ELR (cell line): ENCODE measurements at regions not wholly inside any gene's neighbourhood (a gene's known extent, or its start where the extent isn't known, plus 50 kb on each side); places are given as distances from the start of the nearest gene placed in this dataset.
A peak's percentile ranks its signal among the peaks of the same experiment; 100 is the strongest.

Experiments
- DNase-seq: peaks from one replicate; pipeline ENCODE4 v3.0.0-alpha.2; 2015; ENCODE audit warnings: low read depth

DNA sequence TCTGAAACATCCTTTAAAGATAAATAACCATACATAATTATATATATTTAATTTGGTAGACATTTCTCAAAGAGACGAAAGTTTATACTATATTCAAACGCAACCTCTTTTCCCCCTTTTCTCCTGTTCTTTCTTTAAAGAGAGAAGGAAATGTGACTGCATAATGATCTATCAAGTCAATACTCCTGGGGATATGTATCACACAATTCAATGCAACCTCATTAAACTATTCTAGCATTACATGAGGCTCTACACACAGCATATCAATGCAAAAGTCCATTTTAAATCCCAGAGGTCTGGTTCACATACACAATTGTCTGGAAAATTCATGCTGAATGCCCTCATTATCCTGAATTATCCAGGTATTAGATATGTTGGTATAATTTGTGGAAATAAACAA lies 330.7 kb downstream of the LMX1A start:
- DNase-seq: no peak

DNA sequence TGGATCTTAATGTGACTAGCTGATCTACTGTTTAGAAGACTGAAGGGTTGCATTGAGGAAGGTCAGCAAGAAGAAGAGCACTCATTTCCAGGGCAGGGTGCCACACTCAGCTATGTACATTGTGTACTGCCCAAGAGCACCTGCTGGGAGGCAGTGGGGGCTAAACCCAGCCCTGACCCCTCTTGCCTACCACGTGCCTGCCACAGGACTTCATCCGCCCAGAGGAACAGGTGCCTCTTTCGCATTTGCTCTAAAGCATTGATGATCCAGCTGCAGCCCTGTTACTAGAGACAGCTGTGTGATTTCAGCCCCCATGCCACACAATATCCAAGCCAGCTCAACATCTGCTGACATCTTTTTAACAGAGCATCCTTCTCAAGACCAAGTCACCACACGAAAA lies 341.8 kb downstream of the LMX1A start:
- DNase-seq: no peak

DNA sequence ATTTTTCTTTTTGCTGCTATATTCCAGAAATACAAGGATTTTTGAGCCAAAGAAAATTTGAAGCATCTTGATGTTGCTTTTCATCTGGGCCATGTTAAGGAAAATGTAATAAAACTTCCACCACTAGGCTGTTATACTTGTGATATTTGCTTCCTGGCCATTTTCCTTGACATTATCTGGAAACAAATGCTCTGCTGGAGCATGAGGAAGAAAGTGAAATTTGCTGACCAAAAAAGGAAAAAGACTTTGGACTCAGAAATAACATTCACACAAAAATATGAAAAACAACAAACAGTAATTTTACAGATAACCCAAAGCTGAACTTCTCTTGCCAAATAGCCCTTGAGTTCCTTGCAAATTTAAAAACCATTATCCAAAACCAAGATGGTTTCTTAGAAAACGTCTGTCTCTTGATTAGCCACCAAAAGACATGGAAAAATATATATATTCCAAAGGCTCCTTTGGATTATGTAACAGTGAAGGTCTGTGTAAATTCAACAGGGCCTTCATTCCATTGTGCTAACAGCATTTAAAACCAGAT lies 344.5 kb downstream of the LMX1A start:
- DNase-seq: no peak

DNA sequence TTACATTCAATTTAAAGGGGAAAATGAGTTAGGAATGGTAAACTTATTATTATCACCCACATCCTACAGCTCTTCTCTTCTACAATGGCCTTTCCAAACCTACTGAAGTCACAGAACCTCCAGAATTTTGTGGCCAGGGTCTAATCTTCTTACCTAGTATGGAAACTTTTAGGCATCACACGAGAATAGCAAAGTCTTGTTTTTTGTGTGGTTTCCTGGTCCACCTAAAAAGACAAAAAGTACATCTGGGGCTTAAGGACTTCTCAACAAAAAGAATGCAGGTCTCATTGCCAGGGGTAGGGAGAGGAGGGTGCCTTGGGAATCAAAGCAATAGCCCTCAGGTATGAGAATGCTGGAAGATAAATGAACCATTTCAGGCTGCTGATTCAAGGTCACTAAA lies 345.3 kb downstream of the LMX1A start:
- no peak for DNase-seq

DNA sequence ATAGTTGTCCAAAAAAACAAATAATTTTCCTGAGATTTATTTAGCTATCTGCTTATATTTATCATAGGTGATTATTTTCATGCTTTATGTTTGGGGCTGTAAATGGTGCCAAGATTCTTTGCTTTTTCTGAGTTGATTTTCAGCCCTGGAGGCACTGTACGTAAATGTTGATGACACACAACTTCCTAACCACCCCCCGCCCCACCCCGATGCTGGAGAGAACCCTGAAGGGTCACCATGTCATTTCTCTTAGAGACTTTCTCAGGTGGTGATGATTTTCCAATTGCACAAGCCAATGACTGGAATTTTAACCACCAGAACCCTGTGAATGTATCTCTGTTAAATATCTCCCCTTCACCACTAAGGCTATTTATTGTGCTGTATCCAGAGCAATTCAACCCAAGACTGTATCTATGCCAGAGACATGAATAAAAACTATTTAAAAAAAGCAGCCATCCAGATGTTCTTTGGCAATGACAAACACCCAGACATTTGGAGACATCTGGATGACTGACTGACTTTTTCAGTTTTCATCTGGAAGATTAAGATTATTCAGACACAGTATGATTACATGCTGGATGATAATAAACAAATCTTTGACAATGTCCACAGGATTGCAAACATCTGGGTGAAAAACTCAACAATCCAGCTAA lies 346.0 kb downstream of the LMX1A start:
- DNase-seq: no peak

DNA sequence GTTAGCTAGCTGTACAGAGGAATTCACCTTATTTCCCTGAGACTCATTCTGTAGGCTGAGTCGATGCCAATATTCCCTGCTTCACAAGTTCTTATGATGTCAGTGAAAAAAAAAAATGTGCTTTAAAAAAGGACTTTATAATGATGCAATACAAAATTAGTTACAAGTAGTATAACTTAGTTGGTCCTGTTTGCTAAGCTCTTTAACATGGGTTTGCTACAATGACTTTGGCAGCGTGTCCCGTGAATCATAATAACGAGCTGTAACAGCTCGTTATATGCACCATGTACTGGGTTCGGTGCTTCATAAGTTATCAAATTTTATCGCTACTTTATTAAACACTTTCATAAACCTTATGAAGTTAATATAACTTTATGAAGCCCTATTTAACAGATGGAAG lies 349.7 kb downstream of the LMX1A start:
- no peak for DNase-seq

DNA sequence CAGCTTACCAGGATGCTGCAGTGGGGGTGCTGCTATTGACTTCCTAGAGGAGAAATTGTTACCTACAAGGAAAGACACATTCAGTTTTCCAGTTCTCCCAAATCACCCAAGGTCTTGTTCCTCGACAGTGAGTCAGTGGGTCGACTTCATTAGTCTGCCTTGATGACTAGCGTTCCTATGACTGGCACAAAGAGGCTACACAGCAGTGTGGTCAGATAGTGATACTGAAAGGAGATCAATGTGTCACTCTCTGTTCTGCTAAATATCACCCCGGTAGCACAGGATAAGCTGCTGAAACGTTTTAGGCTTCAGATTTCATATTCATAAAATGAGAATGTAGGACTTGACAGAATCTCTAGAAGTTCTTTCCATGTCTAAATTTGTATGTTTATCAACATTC lies 357.4 kb downstream of the LMX1A start:
- DNase-seq: no peak

DNA sequence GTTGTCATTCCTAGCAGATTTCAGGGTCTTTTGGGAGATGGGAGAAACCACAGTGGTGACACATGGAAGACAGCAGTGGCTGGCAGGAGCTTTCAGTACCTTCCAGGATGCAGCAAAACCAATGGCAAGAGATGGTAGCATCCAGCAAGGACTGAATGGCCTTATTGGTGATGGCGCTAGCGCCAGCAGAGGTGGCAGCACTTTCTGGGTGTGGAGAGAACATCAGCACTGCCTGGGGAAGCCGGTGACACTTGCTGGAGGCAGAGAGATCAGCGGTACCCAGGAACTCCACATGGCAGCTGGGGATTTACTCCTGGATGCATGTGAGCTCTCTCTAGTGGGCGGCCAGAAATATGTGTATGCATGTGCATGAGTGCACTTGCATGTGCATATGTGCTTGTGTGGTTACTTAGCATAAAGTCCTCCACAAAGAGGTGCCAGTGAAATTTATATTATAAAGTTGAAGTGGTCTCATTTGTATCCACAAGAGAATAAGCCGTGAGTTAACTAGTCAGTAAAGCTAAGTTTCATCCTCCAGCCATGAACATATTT lies 364.7 kb downstream of the LMX1A start:
- no peak for DNase-seq

DNA sequence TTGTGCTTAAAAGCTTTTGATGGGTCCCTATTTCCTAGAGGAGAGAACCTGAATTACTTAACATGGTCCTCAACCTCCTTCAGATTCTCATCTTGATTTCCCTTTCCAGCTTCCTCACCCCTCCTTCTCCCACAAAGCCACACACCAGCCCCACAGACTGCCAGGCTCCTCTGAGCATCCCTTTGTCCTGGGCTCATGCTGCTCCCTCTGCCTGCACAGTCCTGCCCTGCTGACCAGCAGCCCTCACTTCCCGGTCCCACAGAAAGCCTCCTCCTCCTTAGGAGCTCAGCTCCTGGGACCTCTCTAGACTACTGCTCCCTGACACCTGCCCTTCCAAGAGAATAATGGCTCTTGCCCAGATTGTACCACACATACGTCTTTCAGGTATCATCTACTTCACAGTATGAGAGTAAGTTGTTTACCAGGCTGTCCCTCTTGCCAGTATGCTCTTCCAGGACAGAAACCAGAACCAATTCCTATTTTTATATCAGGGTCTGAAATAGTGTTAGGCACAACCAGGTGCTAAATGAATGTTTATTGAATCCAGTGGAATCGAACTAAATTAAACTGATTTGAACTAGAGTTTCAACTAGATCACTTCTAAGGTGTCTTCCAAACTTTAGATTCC lies 373.4 kb downstream of the LMX1A start:
- DNase-seq: no peak

DNA sequence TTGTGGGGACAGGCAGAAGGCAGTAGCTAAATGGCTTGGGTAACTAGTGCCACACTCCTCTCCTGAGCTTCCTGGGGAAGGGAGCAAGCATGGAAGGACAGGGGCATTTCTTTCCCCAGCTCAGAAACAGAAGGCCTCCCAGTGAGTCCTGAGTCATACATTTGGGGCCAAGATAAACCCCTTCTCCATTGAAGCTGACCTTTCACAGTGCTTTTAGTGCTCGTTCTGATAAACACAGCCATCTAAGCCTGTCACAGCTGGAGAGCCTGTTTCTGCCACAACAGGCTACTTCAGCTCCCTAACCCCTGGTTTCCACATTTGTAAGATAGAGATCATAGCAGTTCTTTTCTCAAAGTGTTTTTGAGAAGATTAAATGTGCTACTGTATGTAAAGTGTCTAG lies 374.0 kb downstream of the LMX1A start:
- no peak for DNase-seq

DNA sequence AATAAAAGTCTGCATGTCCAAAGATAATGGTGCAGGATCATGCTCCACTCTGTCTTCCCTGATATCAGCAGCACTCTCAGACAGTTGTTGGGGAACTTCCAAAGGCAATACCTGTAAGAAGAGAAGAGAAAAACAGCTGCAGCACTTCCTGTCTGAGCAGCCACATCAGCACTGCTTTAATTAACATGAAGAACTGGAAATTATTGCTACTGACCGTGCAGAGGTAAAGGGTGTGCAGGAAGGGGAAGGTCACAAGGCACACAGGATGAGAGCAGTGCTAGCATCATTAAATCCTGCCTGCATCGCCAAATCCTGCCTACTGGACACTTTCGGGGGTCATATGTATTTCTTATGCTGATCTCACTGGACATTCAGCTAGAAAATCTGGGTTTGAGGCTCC lies 379.0 kb downstream of the LMX1A start:
- DNase-seq: no peak

DNA sequence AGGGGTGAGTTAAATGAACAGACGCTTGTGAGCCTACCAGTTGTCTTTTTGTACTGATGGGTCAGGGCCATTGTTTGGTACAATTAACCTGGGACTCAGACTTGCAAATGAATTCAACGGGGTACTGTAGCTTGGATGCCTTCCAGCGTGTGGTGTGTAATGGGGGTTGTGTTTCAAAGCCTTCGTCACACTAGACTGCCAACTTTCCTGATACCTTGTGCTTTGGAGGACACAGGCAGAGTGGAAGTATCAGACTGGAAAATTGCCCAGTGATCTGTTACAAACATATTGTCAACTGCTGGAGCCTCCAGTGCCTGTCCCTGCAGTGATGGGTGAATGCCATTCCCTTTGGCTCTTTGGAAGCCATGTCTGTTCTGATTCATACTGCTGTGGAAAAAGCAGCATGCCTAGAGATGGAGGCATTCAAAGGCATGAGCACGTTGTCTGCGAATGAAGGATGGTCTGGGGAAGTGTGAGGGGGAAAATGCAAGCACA lies 384.5 kb downstream of the LMX1A start:
- DNase-seq: no peak

DNA sequence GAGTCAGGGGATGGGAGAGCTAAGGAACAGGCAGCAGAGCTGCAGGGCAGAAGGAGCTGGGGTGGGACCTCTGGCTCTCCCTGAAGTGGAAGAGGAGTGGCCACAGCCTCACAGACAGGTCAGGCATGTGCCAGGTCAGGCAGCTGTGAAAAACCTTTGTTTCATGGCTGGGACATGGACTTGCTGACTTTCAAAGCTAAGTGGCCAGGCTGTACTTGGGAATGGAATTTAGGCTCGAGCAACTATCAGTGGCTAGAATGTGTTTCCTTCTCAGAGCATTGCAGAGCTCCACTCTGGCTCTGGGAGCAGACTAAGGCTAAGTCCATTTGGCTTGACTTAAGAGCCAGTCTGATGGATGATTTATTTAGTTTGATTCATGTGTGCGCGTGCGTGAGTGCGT lies 385.1 kb downstream of the LMX1A start:
- DNase-seq: no peak

DNA sequence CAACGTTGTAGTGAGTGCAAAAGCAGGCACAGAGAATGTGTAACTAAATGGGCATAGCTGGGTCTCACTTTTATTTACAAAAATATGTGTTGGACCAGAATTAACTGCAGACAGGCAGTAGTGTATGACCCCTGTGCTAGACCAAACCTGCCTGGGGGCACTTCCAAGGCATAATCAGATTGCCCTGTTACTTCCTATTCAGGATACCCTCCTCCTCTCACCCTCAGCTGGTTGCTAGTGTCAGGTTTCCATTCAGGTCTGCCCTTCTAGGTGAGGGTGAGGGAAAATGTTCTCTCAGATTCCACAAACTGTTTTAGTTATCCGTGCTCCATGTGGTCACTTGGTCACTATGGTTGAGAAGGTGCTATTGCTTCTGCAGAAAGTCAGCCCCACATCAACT lies 387.3 kb downstream of the LMX1A start:
- DNase-seq: no peak

DNA sequence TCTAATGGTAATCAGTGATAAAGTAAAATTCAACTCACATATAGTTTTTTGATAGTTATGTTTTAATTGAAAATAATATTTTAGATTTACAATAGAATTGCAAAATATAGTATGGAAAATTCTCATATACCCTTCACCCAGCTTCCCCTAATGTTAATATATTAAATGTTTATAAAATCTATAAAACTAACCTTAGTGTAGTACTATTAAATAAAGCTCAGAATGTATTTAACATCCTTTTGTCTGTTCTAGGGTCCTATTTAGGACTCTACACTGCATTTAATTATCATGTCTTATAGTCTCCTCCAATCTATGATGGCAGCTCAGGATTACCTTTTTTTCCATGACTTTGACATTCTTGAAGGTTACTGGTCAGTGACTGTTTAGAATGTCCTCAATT lies 389.2 kb downstream of the LMX1A start:
- no peak for DNase-seq

DNA sequence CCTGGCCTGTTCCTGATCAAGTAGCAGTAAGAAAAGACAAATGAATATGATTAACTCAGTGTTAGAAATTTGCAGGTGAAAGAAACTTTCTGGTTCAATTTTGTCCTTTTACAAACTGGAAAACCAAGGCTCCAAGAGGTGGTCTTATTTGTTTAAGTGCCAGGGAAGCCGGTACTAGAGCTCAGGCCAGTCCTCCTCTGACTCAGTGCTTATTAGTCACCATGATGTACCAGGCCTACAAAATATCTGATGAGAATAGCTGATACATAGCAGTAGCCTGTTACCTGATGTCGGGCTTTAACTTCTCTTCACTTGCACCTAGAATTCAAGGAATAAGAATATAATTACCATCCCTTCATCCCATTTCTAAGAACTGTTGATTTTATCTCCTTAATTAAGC lies 394.8 kb downstream of the LMX1A start:
- DNase-seq: peak; percentile 6

DNA sequence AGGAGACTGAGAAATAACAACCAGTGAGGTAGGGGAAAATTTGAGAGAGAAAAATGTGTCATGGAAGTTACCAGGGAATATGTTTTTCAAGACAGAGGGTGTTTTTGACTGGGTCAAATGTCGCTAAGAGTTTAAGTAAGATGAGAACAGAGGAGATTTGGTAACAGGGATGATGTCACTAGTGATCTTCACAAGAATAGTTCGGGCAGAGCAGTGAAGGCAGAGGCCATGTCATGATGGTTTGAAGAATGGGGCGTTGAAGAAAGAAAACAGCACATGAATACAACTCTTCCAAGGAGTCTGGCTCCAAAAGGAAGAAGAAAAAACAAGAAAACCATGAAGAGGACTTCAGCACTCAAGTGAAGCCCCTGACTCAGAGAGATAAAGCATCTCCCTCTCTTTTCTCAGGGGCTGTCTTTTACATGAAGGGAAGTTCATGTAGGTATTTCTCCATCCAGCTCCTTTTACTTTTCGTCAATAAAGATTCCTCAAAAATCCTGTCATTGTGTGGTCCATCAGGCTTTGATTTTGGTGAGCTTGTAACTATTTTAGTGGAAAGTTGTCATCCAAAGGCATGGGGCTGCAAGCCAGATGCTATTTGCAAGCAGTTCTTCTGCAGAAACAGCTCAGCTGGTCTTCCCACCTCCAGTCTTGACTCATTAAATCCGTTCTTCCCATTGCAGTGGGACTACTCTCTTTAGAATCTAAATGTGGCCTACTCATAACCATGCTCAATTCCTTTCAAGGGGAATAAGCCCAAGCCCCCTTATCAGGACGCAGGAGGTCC lies 397.3 kb downstream of the LMX1A start:
- DNase-seq: no peak

DNA sequence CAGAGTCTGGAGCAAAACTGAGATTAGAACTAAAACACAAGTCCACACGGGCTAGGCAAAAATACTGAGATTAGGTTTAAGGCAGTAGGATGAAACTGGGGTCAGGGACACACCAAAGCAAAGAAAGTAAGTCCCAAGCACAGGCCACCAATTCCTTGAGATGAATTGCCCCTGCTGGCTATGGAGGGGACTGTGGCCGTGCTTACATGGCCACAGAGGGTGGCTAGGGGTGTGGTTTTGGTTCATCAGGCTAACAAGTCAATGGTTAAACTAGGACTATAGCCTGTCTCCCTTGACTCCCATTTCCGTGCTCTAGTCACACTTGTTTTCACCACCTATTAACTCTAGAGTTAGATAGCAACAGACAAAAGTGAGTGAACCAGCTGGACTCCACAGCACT lies 394.8 kb downstream of the PBX1 start:
- no peak for DNase-seq

DNA sequence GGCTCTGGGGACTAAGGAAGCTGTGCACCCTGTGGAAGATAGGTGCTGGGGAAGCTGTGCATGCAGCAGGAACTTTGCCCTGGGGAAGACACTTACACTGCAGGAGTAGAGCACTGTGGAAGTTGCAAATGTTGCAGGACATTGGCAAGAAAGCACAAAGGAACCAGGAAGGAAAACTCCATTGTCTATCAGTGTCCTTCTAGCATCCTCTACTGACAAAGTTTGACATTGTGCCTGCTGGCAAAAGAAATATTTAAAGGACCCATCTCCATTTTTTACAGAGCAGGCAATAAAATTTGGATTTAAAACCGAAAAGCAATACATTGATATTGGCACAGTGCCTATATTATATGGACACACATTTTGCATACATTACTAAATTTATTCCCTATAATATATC lies 394.1 kb downstream of the PBX1 start:
- DNase-seq: no peak

DNA sequence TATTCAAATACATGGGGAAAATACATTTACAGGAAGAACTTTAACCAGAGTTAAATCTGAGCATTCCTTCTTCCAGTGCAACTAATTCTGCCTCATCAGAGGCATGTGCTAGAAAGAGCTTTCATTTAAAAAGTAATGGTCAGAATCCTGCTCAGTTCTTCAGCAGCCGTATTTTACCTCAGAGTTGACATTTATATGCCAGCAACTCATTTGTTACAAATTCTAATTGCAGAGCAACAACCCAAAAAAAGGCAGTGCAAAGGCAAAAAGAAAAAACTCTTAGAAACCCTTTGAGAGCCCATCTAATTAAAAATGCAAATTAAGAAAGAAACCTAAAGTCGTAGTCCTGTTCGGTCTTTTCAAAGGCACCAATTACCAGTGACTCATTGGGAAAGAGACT lies 392.5 kb downstream of the PBX1 start:
- no peak for DNase-seq

DNA sequence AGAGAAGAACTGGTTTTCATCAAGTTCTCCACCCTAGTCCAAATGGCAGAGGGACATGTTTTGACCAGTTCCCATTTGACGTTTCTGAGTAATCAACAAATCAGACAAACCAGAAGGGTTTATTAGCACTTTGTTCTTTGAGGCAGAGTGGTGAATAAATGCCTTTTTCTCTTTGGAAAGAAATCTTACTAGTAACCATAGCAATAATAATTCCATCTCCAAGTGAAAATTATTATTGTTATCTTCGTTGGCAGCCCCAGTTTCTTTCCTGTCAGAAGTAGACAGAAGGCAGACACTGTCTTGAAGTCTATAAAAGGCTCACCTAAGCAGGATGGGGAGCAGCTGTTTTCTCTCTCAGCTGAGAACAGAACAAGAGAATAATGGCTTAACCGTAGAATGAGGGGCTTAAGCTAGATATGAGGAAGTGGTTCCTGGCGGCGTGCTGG lies 391.6 kb downstream of the PBX1 start:
- DNase-seq: no peak

DNA sequence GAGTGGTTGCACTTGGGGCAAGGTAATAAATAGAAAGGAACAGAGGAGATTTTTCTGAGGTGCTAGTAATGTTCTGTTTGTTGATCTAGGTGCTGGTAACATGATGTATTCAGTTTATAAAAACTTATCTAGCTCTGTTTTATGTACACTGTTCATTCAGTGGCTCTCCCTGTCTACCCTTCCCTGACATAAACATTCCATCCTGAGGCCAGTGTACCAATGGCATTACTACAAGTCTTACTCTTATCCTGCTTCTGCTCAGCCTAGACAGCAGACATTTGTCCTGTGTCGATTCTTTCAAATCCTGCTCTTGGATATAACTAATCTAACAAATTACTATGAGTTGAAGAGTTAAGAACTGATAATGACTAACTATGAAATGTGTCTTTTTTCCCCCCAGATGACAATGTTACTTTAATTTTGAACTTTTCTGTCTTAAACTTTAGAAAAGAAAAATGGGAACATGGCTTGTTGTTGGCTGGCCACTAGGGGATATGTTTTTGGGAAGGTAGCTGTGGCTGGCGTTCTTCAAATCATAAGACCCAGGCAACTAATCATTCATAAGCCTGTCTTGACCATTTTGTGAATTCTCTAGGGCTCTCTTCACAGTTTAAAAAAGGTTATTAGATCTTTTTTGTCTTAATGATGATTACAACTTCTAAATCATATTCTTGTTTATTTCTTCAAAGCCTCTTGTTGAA lies 390.9 kb downstream of the PBX1 start:
- DNase-seq: no peak
